Neural cell (in vitro differentiated cells): ENCODE measurements at regions not wholly inside any gene's neighbourhood (a gene's known extent, or its start where the extent isn't known, plus 50 kb on each side); places are given as distances from the start of the nearest gene placed in this dataset.

Source experiments
- H2AFZ ChIP-seq: fragments of 200-600, 300-800 bp; sonication (generic), shearing (Covaris generic); 2 replicates; pipeline ENCODE4 v1.6.0; 2014; ENCODE audit warnings: low read depth, mild to moderate bottlenecking, antibody characterized with exemption, low read length, moderate library complexity
- H3F3A ChIP-seq: fragments of 200-600 bp; shearing (Covaris generic); 2 replicates; pipeline ENCODE4 v1.6.1; 2016; ENCODE audit warnings: mild to moderate bottlenecking, moderate library complexity, mixed read lengths, antibody characterized with exemption, low read length; ENCODE audit not compliant: insufficient read depth, poor library complexity, severe bottlenecking
- H3K27ac ChIP-seq: fragments of 200-600, 300-800 bp; sonication (generic), shearing (Covaris generic); 2 replicates; pipeline ENCODE4 v1.5.1; 2014; ENCODE audit warnings: mild to moderate bottlenecking, low read length, moderate library complexity
- H3K27me3 ChIP-seq: fragments of 300-800, 200-600 bp; sonication (generic), shearing (Covaris generic); 2 replicates; pipeline ENCODE4 v1.6.0; 2014; ENCODE audit warnings: mild to moderate bottlenecking, low read depth, low read length, moderate library complexity; ENCODE audit not compliant: insufficient read depth
- H3K36me3 ChIP-seq: fragments of 300-800, 200-600 bp; sonication (generic), shearing (Covaris generic); 2 replicates; pipeline ENCODE4 v1.5.1; 2014; ENCODE audit warnings: mild to moderate bottlenecking, antibody characterized with exemption, low read length, moderate library complexity; ENCODE audit not compliant: insufficient read depth
- H3K4me2 ChIP-seq: fragments of 300-800, 200-600 bp; sonication (generic), shearing (Covaris generic); 2 replicates; pipeline ENCODE4 v1.6.0; 2014; ENCODE audit warnings: mild to moderate bottlenecking, low read length
- H3K4me3 ChIP-seq: fragments of 300-800, 200-600 bp; sonication (generic), shearing (Covaris generic); 2 replicates; pipeline ENCODE4 v1.5.1; 2014; ENCODE audit warnings: mild to moderate bottlenecking, low read length, moderate library complexity
- H3K79me2 ChIP-seq: fragments of 200-600 bp; shearing (Covaris generic); replicated peaks from 2 replicates; pipeline ENCODE4 v1.6.0; 2014; ENCODE audit warnings: mild to moderate bottlenecking, low read length, moderate library complexity; ENCODE audit not compliant: insufficient read depth
- H3K9ac ChIP-seq: fragments of 300-800, 200-600 bp; sonication (generic), shearing (Covaris generic); 2 replicates; pipeline ENCODE4 v1.6.1; 2016; ENCODE audit warnings: mild to moderate bottlenecking, low read length, mixed read lengths
- H3K9me2 ChIP-seq: fragments of 200-600 bp; shearing (Covaris generic); 2 replicates; pipeline ENCODE4 v1.6.1; 2016; ENCODE audit warnings: mild to moderate bottlenecking, low read length, mixed read lengths; ENCODE audit not compliant: insufficient read depth
- H3K9me3 ChIP-seq: fragments of 200-600, 300-800 bp; sonication (generic), shearing (Covaris generic); 2 replicates; pipeline ENCODE4 v1.6.1; 2016; ENCODE audit warnings: mild to moderate bottlenecking, mixed run types, low read length, moderate library complexity, mixed read lengths
- H4K20me1 ChIP-seq: fragments of 200-600 bp; shearing (Covaris generic); 2 replicates; pipeline ENCODE4 v1.6.1; 2016; ENCODE audit warnings: mild to moderate bottlenecking, mixed run types; ENCODE audit not compliant: insufficient read depth
- CTCF ChIP-seq: fragments of 450-650 bp; IDR thresholded peaks from 2 replicates; pipeline ENCODE4 v1.5.1; 2014; ENCODE audit warnings: antibody characterized with exemption, mild to moderate bottlenecking, moderate library complexity; ENCODE audit not compliant: poor library complexity, severe bottlenecking
- EP300 ChIP-seq: fragments of 450-650 bp; conservative IDR thresholded peaks from 2 replicates; pipeline ENCODE4 v1.6.1; 2014; ENCODE audit warnings: antibody characterized with exemption, mild to moderate bottlenecking, moderate library complexity; ENCODE audit not compliant: poor library complexity, severe bottlenecking
- EZH2 ChIP-seq: fragments of 200-600, 300-800 bp; shearing (Covaris generic), sonication (generic); IDR thresholded peaks from 2 replicates; pipeline ENCODE4 v1.6.1; 2014; ENCODE audit warnings: antibody characterized with exemption, low read length, borderline replicate concordance, mild to moderate bottlenecking; ENCODE audit not compliant: insufficient read depth, poor library complexity, severe bottlenecking
- MXI1 ChIP-seq: fragments of 450-650 bp; conservative IDR thresholded peaks from 2 replicates; pipeline ENCODE4 v1.6.1; 2014; ENCODE audit warnings: antibody characterized with exemption, mild to moderate bottlenecking; ENCODE audit not compliant: poor library complexity, severe bottlenecking
- POLR2AphosphoS5 ChIP-seq: IDR thresholded peaks from 2 replicates; pipeline ENCODE4 v1.6.1; 2012
- RAD21 ChIP-seq: fragments of 450-650 bp; conservative IDR thresholded peaks from 2 replicates; pipeline ENCODE4 v1.6.1; 2014; ENCODE audit warnings: antibody characterized with exemption, mild to moderate bottlenecking, moderate library complexity
- REST ChIP-seq: IDR thresholded peaks from 2 replicates; pipeline ENCODE4 v1.6.1; 2012; ENCODE audit warnings: borderline replicate concordance
- SMC3 ChIP-seq: fragments of 450-650 bp; conservative IDR thresholded peaks from 2 replicates; pipeline ENCODE4 v1.6.1; 2014; ENCODE audit warnings: antibody characterized with exemption, mild to moderate bottlenecking, moderate library complexity; ENCODE audit not compliant: poor library complexity
- TAF1 ChIP-seq: IDR thresholded peaks from 2 replicates; pipeline ENCODE4 v1.6.1; 2012; ENCODE audit warnings: low read depth

GRCh38 chr12:39685854-39686657 is 66.5 kb upstream of the ABCD2 start:
- no peak overlapping the region for H3K9ac ChIP-seq
- no peak for TF ChIP-seq MXI1
- no peak for TF ChIP-seq REST
- no peak for TF ChIP-seq TAF1
- no peak for TF ChIP-seq EZH2
- no peak for TF ChIP-seq POLR2AphosphoS5
- no peak for TF ChIP-seq CTCF
- TF ChIP-seq RAD21 = no peak
- TF ChIP-seq SMC3 = no peak
- no peak for TF ChIP-seq EP300
- H4K20me1 ChIP-seq = no peaks in the 10 kb centered on the region
- H3F3A ChIP-seq = no peaks in the 10 kb centered on the region
- no peaks in the 10 kb centered on the region for H3K9me3 ChIP-seq
- H3K9me2 ChIP-seq = no peaks in the 10 kb centered on the region
- no peak overlapping the region for H3K27ac ChIP-seq
- no peak overlapping the region for H2AFZ ChIP-seq
- no peaks in the 10 kb centered on the region for H3K27me3 ChIP-seq
- no peak overlapping the region for H3K4me2 ChIP-seq
- H3K4me3 ChIP-seq = no peak overlapping the region
- no peaks in the 10 kb centered on the region for H3K79me2 ChIP-seq
- H3K36me3 ChIP-seq = no peaks in the 10 kb centered on the region

- Histone ChIP-seq H3K27ac (no peak overlapping the region), H3K79me2 (no peaks in the 10 kb centered on the region), H3K27me3 (no peaks in the 10 kb centered on the region), H3K4me3 (no peak overlapping the region), H3K9ac (no peak overlapping the region), H3F3A (no peaks in the 10 kb centered on the region), H3K9me3 (no peaks in the 10 kb centered on the region), H4K20me1 (no peaks in the 10 kb centered on the region), H2AFZ (no peak overlapping the region), H3K4me2 (no peak overlapping the region), H3K9me2 (no peaks in the 10 kb centered on the region), H3K36me3 (no peaks in the 10 kb centered on the region)
- TF ChIP-seq EZH2 = no peak
- TF ChIP-seq POLR2AphosphoS5 = no peak
- no peak for TF ChIP-seq RAD21
- TF ChIP-seq REST = no peak
- TF ChIP-seq MXI1 = no peak
- TF ChIP-seq EP300 = no peak
- TF ChIP-seq CTCF = no peak
Measured at GRCh38 chr12:39682689-39683477, 63.3 kb upstream of the ABCD2 start.
